ENCODE measurements at regions not wholly inside any gene's neighbourhood (a gene's known extent, or its start where the extent isn't known, plus 50 kb on each side); places are given as distances from the start of the nearest gene placed in this dataset.
"Not testable (repeated sequence)": the region's sequence is repeated elsewhere in the genome, so short reads cannot be mapped to it uniquely, and the experiment has no call there.

- TF ChIP-seq, protein P1, sequence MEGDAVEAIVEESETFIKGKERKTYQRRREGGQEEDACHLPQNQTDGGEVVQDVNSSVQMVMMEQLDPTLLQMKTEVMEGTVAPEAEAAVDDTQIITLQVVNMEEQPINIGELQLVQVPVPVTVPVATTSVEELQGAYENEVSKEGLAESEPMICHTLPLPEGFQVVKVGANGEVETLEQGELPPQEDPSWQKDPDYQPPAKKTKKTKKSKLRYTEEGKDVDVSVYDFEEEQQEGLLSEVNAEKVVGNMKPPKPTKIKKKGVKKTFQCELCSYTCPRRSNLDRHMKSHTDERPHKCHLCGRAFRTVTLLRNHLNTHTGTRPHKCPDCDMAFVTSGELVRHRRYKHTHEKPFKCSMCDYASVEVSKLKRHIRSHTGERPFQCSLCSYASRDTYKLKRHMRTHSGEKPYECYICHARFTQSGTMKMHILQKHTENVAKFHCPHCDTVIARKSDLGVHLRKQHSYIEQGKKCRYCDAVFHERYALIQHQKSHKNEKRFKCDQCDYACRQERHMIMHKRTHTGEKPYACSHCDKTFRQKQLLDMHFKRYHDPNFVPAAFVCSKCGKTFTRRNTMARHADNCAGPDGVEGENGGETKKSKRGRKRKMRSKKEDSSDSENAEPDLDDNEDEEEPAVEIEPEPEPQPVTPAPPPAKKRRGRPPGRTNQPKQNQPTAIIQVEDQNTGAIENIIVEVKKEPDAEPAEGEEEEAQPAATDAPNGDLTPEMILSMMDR (IDR thresholded peaks at IDR 0.05; ENCODE audit: insufficient read depth, low read length, poor library complexity, severe bottlenecking): not testable (repeated sequence)
- not testable (repeated sequence) for TF ChIP-seq EZH2phosphoT487 (conservative IDR thresholded peaks at IDR 0.05; ENCODE audit: low read length)
These were observed 121.0 kb upstream of the CRY1 start for GRCh38 chr12:107214373-107214773.

Data from SU-DHL-6 (cell line).